Common myeloid progenitor, CD34-positive (primary cell): ENCODE measurements at regions not wholly inside any gene's neighbourhood (a gene's known extent, or its start where the extent isn't known, plus 50 kb on each side); places are given as distances from the start of the nearest gene placed in this dataset.

Experiments used
- CTCF ChIA-PET: fragments of 350-600 bp; sonication (Branson Sonifier 250); formaldehyde crosslinking; loops from one replicate; lab custom pipeline; 2021; ENCODE audit warnings: antibody characterized with exemption; lab: Charles Lee
- POLR2A ChIA-PET: fragments of 350-600 bp; sonication (Branson Sonifier 250); formaldehyde crosslinking; loops from one replicate; lab custom pipeline; 2021; ENCODE audit warnings: antibody characterized with exemption; lab: Charles Lee
- DNase-seq, 3 donors: peaks; one replicate each; pipeline versions ENCODE4 v3.0.0 to v3.0.0-alpha.2; 2013
- H3K27ac ChIP-seq, 2 experiments: 1 replicate in 1 of 2; 2 replicates in 1 of 2; pipeline ENCODE4 v1.7.0; 2013; ENCODE audit warnings: inconsistent platforms in 2 of 2, low read length in 2 of 2, mild to moderate bottlenecking in 2 of 2, low read depth in 1 of 2, moderate library complexity in 1 of 2; ENCODE audit not compliant: severe bottlenecking in 2 of 2, insufficient read depth in 1 of 2, poor library complexity in 1 of 2
- H3K27me3 ChIP-seq, 5 experiments: replicated peaks in 2 of 5; 1 replicate in 3 of 5; 2 replicates in 2 of 5; pipeline versions ENCODE4 v1.6.1 to v1.7.0; 2013; ENCODE audit warnings: low read length in 4 of 5, mild to moderate bottlenecking in 2 of 5, moderate library complexity in 2 of 5, inconsistent platforms in 1 of 5; ENCODE audit not compliant: insufficient read depth in 5 of 5, control insufficient read depth in 4 of 5
- H3K36me3 ChIP-seq, 4 experiments: 1 replicate in 2 of 4; 2 replicates in 2 of 4; pipeline versions ENCODE4 v1.6.1 to v1.7.0; 2013; ENCODE audit warnings: low read length in 3 of 4, control low read depth in 1 of 4, mild to moderate bottlenecking in 1 of 4; ENCODE audit not compliant: control insufficient read depth in 4 of 4, insufficient read depth in 4 of 4
- H3K4me1 ChIP-seq, 4 experiments: 1 replicate in 3 of 4; 2 replicates in 1 of 4; pipeline versions ENCODE4 v1.6.1 to v1.7.1; 2013; ENCODE audit warnings: low read length in 3 of 4, mild to moderate bottlenecking in 3 of 4, control low read depth in 1 of 4, inconsistent platforms in 1 of 4, moderate library complexity in 1 of 4; ENCODE audit not compliant: control insufficient read depth in 4 of 4, insufficient read depth in 4 of 4; ENCODE audit errors: control extremely low read depth in 1 of 4
- H3K4me3 ChIP-seq, 7 experiments: 1 replicate in 4 of 7; 2 replicates in 3 of 7; pipeline versions ENCODE4 v1.5.1 to v1.7.0; 2013; ENCODE audit warnings: mild to moderate bottlenecking in 7 of 7, low read length in 6 of 7, moderate library complexity in 6 of 7, inconsistent platforms in 2 of 7, low read depth in 2 of 7, control low read depth in 1 of 7; ENCODE audit not compliant: insufficient read depth in 4 of 7, control insufficient read depth in 1 of 7; ENCODE audit errors: extremely low read depth in 1 of 7
- H3K9me3 ChIP-seq, 5 experiments: 1 replicate in 4 of 5; 2 replicates in 1 of 5; pipeline versions ENCODE4 v1.6.1 to v1.7.1; 2013; ENCODE audit warnings: low read length in 4 of 5, mild to moderate bottlenecking in 2 of 5, inconsistent platforms in 1 of 5, low read depth in 1 of 5, moderate library complexity in 1 of 5; ENCODE audit not compliant: control insufficient read depth in 4 of 5, insufficient read depth in 2 of 5; ENCODE audit errors: control extremely low read depth in 1 of 5
- WGBS: methylation state at CpG from one replicate; pipeline ENCODE4 v1.1.5; 2013; ENCODE audit not compliant: insufficient coverage; 5-methylcytosine and 5-hydroxymethylcytosine counted together

GRCh38 chr2:217713395-217714286 lies 289.2 kb downstream of the TNS1 start:
- DNase-seq, result peak; percentile 49 to 73 (median 65)
- Histone ChIP-seq H3K27ac (no peak overlapping the region), H3K4me3 (no peak overlapping the region), H3K36me3 (no peaks in the 10 kb centered on the region), H3K27me3 (peaks cover 0 to 68% (median 24%) of the 10 kb centered on the region in 5 experiments), H3K4me1 (peaks cover 0 to 8% (median 2%) of the 10 kb centered on the region in 4 experiments), H3K9me3 (no peaks in the 10 kb centered on the region)
- ChIA-PET CTCF (interaction anchor here (0.7 to 2.8 kb wide), 23 partner anchors 8 to 1194 kb away, joined by 3 to 23 read pairs (median 4); partner anchors contain the start of gene IGFBP5), POLR2A (interaction anchor here (0.7 kb wide), 1 partner anchor 557 kb away, joined by 3 read pairs; no protein-coding TSS in a partner anchor)
- WGBS, result 48% methylated on average over 14 of the region's 16 CpGs

DNA sequence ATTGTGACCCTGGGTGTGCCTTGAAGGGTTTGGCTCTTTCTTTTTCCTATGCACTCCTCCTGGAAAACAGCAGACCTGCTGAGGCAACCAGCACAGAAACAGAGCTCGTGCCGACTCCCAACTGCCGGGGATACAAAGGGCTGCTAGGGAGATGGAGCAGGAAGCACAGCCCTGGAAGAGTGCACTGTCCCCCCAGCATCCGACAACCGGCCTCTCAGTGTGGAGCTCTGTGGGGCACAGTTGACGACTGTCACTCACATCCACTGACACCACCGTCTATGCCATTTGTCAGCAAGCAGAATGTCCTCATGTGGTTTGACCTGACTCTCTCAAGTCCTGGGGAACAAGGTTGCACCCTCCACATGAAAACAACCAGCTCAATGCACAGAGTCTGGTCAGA lies 290.4 kb downstream of the TNS1 start:
- Histone ChIP-seq H3K27ac (no peak overlapping the region), H3K27me3 (peaks cover 0 to 58% (median 21%) of the 10 kb centered on the region in 5 experiments), H3K9me3 (no peaks in the 10 kb centered on the region), H3K4me3 (no peak overlapping the region), H3K4me1 (peaks cover 0 to 8% (median 2%) of the 10 kb centered on the region in 4 experiments), H3K36me3 (no peaks in the 10 kb centered on the region)
- CTCF ChIA-PET, result interaction anchor here (1.1 to 2.8 kb wide), 10 partner anchors 10 to 1030 kb away, joined by 3 to 23 read pairs (median 6); no protein-coding TSS in a partner anchor
- WGBS, result 96% methylated on average over 7 of the region's 7 CpGs
- no peak for DNase-seq
- POLR2A ChIA-PET, result no interaction called here

DNA sequence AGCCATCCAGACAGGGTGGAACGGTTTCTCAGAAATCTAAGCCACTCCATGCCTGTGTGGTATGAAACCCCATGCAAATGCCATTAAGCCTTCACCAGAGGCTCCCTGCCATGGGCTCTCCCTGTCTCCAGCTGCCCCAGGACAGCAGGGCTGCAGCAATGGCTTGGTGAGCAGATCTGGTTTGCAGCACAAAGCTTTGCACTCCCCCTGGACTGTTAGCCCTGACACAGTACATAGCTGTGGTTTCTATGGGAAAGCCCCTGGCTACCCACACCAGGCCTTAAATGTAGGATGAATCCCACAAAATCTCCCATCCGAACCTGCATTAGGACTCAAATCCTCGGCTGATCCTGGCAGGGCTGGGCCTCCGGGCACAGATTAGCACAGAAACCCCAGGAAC lies 291.6 kb downstream of the TNS1 start:
- H3K36me3 ChIP-seq, result no peaks in the 10 kb centered on the region
- H3K27me3 ChIP-seq, result peaks cover 0 to 50% (median 14%) of the 10 kb centered on the region in 5 experiments
- H3K4me3 ChIP-seq, result no peak overlapping the region
- H3K4me1 ChIP-seq, result peaks cover 0 to 8% (median 2%) of the 10 kb centered on the region in 4 experiments
- POLR2A ChIA-PET, result interaction anchor here (0.5 kb wide), 1 partner anchor 32 kb away, joined by 3 read pairs; no protein-coding TSS in a partner anchor
- WGBS, result 88% methylated on average over 4 of the region's 4 CpGs
- CTCF ChIA-PET, result interaction anchor here (0.6 to 2.8 kb wide), 3 partner anchors 12 to 1043 kb away, joined by 3 to 23 read pairs (median 3); no protein-coding TSS in a partner anchor
- DNase-seq, result no peak
- H3K9me3 ChIP-seq, result no peaks in the 10 kb centered on the region
- no peak overlapping the region for H3K27ac ChIP-seq

DNA sequence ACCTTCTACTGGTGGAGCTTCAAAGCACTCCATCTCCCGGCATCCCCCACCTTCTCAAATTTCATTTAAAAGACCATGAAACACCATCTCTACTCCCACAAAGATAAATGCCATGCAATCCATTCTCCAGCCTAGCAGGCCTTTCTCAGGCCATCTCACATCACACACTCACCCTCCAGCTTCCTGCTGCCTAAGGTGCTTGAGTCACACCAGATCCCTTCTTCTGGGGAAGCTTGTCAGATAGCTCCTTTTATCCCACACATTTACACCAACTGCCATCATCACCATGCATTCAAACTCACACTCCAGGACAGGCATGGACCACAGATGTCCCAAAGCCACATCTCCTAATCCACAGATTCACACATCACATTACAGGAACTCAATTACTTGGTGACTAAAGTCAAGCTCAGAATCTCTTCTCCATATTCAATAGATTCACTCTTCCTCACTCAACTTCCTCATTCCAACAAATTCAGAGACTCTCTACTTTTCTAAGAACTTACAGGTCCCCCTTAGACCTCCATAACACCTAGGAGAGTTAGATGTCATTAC lies 292.5 kb downstream of the TNS1 start:
- H3K9me3 ChIP-seq, result no peaks in the 10 kb centered on the region
- peaks cover 0 to 43% (median 14%) of the 10 kb centered on the region in 5 experiments for H3K27me3 ChIP-seq
- H3K4me3 ChIP-seq, result no peak overlapping the region
- H3K36me3 ChIP-seq, result no peaks in the 10 kb centered on the region
- CTCF ChIA-PET, result interaction anchor here (1.0 to 1.2 kb wide), 3 partner anchors 14 to 1026 kb away, joined by 3 to 5 read pairs (median 4); no protein-coding TSS in a partner anchor
- DNase-seq, result peak in 1 of 3 donors; percentile 9
- WGBS, result 100% methylated on average over 1 of the region's 1 CpG
- POLR2A ChIA-PET, result interaction anchor here (0.6 kb wide), 1 partner anchor 905 kb away, joined by 3 read pairs; no protein-coding TSS in a partner anchor
- no peak overlapping the region for H3K27ac ChIP-seq
- peaks cover 0 to 8% (median 2%) of the 10 kb centered on the region in 4 experiments for H3K4me1 ChIP-seq

DNA sequence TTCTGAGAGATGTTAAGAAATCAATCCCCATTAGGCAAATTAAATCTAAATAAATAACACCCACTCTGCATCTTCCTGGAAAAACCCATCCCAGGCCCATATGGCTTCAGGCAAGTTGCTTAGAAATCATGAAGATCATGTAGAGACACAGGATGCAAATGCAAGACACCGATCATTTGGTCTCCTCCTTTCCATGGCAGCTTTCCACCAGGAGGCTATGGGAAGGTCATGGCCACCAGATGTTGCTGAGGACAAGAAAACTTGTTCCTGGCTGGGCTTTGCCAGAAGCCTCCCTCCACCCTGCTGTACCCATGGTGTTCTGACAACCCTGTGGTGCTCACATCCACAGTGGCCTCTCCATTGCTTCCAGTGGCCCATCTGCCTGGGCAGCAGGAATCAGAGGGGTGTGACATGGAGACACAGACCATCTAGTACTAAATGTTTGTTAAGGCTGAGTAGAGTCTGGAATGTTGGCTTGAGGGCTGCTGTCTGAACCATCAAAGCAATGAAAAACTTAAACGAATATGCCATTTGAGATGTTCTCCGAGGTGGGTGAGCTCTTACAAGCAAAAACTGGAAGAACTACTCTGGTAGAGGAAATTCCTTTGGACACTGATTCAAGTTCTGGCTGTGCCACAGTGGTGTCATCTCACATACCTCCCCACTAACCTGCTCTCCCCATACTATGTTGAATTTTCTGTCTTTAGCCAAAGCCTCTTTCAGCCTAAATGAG lies 293.2 kb downstream of the TNS1 start:
- Histone ChIP-seq H3K4me1 (peaks cover 0 to 7% (median 2%) of the 10 kb centered on the region in 4 experiments), H3K27me3 (peaks cover 0 to 42% (median 14%) of the 10 kb centered on the region in 5 experiments), H3K9me3 (no peaks in the 10 kb centered on the region), H3K27ac (no peak overlapping the region), H3K4me3 (no peak overlapping the region), H3K36me3 (no peaks in the 10 kb centered on the region)
- DNase-seq, result no peak
- ChIA-PET CTCF (interaction anchor here (1.0 to 1.2 kb wide), 3 partner anchors 14 to 1025 kb away, joined by 3 to 5 read pairs (median 4); no protein-coding TSS in a partner anchor), POLR2A (no interaction called here)
- WGBS, result 89% methylated on average over 3 of the region's 3 CpGs

- Histone ChIP-seq H3K27me3 (peaks cover 0 to 25% (median 9%) of the 10 kb centered on the region in 5 experiments), H3K9me3 (no peaks in the 10 kb centered on the region), H3K36me3 (no peaks in the 10 kb centered on the region), H3K27ac (no peak overlapping the region), H3K4me3 (no peak overlapping the region), H3K4me1 (no peaks in the 10 kb centered on the region)
- WGBS, result 92% methylated on average over 3 of the region's 4 CpGs
- ChIA-PET CTCF (interaction anchor here (0.9 to 1.2 kb wide), 2 partner anchors 15 to 1018 kb away, joined by 3 read pairs; no protein-coding TSS in a partner anchor), POLR2A (no interaction called here)
- no peak for DNase-seq
Observed at GRCh38 chr2:217707131-217707611, 295.6 kb downstream of the TNS1 start.
